ENCODE measurements at regions not wholly inside any gene's neighbourhood (a gene's known extent, or its start where the extent isn't known, plus 50 kb on each side); places are given as distances from the start of the nearest gene placed in this dataset.

DNA sequence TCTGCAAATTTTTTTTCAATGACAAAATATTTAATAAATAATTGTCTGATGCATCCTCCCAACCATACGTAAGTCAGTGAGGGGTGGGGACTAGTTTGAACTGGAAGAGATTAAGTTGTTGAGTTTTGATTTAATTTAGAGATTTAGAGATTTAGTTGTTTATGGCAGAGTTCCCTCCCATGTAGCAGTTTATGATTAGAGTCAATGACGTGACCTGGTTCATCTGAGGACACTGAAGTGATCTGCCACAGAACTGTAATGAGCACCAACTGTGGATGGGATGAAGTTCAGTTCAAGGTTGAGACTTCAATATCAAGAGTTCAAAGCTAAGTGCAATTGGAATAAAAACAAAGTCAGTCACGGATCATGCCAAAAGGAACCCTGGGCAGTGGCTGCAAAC lies 609.3 kb downstream of the NOVA1 start:
- no peak for DNase-seq (ENCODE audit: low spot score)

DNA sequence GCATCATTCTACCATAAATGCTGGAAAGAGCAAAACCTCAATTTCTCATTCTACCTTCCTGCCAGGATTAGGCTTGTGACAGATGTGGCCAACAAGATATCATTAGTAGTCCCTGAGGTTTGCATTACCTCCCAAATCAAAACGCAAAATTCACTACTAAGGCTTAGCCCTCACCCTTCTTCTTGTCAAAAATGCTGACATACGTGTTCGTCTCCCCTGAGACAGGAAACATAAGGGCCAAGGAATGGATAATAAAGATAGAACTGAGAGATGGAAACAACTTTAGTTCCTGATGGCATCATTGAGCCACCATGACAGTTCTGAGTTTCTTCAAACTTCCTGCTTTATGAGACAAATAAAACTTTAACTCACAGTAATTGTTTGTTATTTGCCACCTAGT lies 642.1 kb downstream of the NOVA1 start:
- no peak for DNase-seq (ENCODE audit: low spot score)

DNA sequence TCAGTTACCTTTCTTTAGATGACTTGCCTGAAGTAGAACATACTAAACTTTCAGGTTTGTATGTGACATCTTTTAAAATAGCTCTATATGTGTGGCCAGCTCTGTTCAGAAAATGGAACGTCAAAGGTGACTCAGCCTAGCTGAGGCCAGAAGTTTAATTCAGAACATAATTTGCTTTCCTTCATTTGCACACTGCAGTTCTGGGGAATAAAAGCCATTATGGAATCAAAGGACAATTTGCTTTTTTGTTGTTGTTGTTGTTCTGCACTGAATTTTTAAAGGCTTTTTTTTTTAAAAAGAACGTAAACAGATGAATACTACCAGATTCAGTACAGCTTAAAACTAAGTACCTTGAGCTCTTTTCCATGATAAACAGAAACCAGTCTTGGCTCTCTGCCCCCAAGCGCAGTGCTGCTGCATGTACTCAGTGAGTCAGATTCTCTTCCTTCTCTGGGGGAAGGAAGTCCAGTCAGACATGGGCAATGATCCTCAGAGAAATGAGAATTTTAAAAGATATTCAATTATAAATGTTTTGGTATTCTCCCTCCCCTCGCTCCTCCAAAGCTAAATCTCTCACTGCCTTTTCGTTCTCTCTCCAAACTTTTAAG lies 644.2 kb downstream of the NOVA1 start:
- DNase-seq (ENCODE audit: low spot score), result no peak

DNA sequence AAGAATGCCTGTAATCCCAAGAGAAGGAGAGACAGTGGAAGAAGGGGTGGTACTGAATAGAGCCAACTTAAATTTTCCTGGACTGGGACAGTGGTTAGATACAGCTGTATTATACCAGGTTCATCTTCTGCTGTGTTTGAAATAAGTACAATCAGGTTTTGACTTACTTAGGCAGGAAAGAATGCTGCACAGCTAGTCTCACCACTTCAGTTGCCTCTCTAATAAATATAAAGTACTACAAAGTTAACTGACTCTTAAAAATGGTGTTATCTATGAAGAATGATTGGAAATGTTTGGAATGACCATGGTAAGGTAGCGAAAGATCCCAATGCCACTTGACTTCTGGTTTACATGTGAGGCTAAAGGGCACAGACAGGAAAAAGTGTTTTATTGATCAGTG lies 652.1 kb downstream of the NOVA1 start:
- no peak for DNase-seq (ENCODE audit: low spot score)

DNA sequence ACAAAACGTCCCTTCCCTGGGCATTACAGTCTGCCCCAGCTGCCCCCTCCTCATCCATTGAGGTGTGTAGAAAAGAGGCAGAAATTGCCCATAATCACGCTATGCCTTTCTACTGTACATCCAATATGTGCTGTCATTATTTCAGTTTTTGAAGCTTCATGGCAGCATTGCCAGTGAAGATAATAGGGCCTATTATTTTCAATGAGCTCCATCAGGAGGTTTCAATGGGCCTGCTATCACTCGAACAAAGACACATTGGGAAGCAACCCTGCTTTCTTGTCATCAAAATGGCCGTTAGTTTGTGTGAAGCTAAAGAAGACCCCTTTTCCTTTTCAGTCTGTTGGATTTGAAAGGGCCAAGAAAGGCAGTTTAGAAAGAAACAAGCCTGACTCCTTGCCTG lies 653.8 kb downstream of the NOVA1 start:
- DNase-seq (ENCODE audit: low spot score), result no peak

DNA sequence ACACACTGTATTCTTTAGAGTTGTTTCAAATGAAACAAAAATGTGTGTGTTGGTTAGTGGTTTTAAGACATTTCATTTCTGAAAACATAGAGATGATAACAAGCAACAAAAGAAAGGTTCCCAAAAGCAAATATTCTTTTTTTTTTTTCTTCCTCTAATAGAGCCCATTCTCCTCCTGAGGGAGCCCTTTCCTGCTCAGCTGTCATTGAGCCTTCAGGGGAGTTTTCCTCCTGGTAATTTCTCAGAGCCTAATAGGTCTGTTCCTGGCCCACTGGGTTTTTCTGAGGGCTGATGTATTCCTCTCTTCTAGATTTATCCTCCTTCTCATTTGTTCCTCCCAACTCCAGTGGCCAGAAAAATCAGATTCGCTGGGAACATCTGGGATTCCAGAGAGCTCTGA lies 654.5 kb downstream of the NOVA1 start:
- no peak for DNase-seq (ENCODE audit: low spot score)

DNA sequence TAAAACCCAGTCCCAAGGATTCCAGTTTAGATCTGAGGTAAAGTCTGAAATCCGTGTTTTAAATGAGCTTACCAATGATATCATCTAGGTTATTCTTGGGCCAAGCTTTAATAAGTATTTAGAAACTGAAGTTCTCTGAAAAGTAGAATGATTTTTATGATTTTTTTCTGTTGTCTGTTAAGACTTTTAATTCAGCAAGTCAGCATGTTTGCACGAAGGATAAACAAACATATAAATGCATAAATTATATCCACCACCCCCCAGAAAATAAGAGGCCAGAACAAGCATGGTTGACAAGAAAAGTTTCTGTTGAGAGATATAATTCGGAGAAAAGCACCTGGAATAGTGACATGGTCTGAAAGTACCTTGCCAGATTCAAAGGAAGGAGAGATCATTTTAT lies 655.7 kb downstream of the NOVA1 start:
- DNase-seq (ENCODE audit: low spot score), result no peak

DNA sequence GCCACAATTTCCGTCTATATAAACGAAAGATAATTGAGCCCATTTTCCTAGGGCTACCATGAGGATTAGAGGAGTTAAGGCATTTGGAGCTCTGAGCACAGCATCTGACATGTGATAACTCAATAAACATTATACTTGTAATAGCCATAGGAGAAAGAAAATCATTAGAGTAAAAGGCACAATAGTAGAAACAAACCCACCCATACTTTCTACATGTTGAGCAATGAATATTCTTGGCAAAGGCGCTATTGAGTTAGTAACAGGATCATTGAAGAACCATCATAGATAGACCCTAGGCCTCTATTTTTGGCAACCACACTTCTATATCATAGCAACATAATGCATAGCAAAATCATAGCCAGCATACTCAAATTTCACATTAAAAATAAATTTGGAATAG lies 664.1 kb downstream of the NOVA1 start:
- no peak for DNase-seq (ENCODE audit: low spot score)

DNA sequence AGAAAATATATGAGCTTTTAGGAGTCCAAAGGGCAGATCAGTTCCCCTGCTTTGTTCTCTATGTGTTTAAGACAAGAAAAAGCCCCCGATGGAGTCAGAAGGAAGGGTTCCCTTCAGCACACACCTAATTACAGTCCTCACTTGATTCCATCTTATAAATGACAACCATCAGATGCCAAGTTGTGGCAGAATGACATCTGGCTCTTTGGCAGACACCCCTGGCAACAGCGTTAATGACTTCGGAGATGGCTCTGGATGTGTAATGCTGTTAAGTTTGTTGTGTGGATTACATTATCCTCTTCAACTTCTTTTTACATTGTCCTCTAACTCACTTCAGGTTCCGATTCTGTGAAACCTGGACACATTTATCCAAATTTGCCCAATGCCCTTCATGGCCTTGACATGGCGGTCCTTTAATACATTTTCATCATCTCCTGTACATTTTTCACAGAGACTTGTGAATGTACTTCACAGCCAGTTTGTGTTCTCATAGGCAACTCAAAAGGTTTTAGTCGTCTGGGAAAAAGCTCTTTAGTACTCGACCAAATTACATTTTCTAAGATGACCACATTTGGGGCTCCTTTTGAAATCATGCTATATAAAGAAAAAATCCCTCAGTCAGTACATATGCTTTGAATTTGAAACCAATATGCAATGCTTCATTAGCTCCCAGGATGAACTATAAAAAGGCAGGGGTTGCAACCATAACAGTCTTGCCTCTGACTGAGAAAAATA lies 667.8 kb downstream of the NOVA1 start:
- no peak for DNase-seq (ENCODE audit: low spot score)

DNA sequence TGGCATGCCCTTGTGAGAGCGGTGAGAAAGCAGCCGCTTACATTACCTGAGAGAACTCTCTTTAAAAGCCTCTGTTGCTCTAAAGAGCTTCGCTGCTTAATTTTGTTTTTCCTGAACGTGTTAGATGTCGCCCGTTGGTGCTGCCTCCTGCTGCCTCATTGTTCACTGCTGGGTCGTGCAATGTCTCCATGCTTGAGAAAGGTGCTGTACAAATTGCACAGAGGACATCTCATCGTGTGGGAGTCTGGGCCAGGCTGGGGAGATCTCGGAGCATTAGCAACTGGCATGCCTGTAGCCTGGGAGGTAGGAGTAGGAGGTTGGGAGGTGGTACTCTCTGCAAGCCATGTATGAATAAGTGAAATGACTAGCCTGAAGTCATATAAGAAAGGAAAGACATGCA lies 686.0 kb downstream of the NOVA1 start:
- no peak for DNase-seq (ENCODE audit: low spot score)

DNA sequence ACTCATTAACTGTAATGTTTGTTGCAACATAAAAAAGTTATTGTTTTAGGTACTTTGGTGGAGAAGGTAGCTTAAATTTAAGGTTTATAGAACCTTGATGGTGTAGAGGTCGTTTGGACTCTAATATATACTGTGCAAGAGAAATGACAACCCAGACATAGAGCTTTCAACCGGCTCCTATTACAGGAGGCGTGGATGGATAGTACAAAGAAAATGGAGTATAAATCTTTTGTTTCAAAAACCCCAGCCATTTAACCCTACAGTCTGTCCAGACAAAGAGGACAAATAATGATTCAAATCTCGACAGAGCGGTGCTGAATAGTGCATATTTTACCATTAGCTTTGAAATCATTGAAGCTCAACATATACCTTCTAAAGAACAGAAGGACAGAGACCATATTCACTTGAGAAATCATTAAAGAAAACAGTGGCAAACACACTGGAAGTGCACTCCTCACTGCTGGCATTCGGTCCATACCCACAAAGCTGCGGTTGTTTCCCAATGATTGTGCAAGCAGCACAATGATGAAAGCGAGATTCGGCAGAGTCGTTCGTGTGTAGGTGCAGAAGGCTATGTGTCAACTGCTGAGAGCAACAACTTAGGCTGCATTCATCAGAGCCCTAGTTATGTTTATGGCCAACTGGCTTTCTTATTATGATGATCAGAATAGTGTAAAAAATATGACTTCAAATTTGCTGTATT lies 688.6 kb downstream of the NOVA1 start:
- DNase-seq (ENCODE audit: low spot score), result no peak

DNA sequence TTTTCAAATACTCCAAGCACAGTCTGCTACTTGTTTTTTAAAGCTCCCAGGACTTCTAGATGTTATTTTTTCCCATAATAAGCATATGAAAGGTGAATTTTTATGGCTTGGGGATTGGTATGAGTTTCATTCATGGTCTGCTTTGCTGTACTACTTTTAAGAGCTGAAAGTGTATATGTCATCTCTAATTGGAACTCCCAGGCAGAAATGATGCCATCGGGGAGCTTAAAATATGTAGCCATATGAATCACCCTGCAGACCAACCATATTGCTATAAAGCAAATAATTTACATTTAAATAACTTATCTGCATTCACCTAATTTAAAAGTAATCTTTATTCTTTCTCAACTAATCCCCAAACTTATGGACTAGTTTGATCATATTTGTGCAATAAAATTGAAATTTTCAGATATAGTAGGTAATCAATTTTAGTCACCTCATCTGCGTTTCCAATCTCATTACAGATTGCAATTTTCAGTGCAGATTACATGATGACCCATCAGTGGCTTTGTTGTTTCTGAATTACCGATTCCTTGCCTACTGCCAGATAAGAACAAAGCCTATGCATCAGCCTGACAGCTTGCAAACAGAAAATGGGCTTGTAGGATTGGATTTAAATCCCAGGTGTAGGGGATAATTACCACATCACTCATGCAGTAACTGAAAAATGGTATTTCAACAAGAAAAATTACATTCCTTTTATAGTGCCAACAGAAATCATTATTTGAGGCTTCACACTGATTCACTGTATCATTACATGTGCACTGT lies 689.4 kb downstream of the NOVA1 start:
- no peak for DNase-seq (ENCODE audit: low spot score)

DNA sequence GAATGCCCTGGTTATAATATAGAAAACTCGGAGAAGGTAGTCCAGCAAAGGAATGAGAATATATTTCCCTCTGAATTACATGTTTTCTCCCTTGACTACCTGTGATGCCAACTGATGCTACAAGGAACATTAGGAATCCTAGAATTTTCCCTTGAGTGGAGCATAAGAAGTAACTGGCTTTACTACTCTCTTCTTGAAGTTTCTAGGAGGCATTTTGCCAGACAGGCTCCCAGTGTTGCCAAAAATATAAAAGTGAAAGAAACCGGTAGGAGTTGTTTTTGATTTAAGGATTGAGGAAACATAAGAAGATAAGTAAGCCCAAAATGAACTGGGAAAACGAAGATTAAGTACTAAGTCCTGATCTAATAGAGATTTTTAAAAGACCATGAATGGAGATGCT lies 693.4 kb downstream of the NOVA1 start:
- no peak for DNase-seq (ENCODE audit: low spot score)

DNA sequence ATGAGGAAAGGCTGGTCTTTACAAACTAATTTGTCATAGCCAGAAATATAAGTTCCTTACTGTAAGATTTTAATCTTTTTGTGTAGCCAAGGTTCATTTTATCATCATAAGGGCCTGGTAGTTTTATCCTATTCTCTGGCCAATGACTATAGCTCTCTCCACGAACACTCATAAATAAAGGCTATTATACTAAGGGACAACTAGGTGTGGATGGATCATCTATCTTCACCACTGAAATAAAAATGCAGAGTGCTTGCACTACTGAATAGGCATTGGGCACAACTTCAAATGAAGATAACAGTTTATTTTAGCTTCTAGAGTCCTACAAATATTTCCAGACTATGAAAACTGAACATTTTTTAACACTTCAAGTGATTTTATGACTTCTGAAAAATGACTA lies 698.6 kb downstream of the NOVA1 start:
- no peak for DNase-seq (ENCODE audit: low spot score)

DNA sequence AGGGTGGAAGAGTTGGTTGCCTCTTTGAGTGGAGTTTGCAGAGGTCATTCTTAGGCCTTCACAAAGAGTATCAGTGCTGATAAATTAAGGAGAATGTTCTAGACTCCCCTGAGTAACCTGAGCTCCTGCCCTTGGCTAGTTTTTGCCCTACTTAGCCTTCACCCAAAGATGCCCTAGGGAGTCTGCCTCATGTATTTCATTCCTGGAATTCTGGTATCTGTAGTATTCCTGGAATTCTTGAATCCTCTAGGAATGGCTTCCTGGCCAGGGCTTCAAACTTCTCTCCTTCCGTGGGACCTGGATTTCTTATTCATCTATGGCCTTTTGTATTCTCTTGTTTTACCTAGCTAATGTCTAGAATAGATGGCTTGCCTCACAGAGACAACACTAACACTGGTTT lies 701.1 kb downstream of the NOVA1 start:
- no peak for DNase-seq (ENCODE audit: low spot score)

DNA sequence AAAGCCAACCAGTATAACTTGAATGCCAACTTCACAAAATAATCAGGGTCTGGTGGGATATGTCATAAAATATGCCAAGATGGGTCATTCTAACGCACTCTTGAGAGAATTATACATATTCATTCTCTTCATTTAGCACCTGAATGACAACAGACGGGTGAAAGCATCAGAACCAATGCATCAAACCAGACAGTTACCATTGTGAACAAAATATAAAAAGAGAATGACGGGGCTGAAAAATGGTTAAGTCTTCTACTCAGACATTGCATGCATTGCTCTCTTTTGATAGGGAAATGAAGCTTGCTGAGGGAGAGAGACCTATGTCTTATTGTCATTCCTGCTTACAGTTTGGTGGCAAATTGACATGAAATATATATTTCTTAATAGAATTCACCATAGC lies 702.1 kb downstream of the NOVA1 start:
- no peak for DNase-seq (ENCODE audit: low spot score)

DNA sequence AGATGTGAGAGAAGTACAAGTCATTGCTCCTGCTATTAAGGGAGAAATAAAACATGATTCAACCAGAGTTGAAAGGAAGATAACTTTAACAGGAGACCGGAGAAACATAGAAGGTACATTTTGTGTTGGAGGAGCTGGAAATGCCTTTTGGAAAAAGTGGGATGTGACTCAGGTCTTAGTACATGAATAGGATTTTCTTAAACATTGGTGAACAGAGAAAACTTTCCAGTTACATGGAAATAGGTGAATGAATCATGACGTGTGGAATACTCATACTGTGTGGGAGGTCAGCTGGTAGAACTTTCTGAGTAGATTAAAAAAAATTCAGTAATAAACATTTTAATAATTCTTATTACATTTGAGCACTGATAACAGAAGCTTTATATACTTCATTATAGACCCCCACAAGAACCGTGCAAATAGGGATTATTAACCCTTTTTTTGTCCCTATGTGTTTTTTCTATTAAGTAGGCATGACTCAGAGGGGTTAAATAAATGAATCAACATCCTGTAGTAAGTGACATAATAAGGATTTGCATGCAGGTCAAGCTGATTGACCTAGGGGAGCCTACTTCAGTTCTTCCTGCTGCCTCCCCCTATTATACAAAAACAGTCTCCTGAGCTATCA lies 710.5 kb downstream of the NOVA1 start:
- no peak for DNase-seq (ENCODE audit: low spot score)

DNA sequence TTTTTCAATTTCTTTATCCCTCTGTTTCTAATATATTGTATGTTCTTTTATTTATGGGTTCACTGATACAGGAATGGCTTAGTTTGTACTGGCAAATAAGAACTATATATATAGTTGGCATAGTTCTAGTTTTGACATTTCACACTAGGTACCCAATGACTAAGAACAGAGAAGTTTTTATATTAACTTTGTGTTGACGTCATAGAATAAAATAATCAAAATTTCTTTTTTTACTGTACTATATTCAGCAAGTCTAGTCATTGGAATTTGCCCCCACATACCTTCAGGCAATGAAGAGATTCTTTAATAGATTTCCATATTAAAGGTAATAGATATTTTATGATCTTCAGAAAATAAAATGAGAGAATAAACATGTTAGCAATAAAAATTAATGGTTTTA lies 713.2 kb downstream of the NOVA1 start:
- DNase-seq (ENCODE audit: low spot score), result no peak

DNA sequence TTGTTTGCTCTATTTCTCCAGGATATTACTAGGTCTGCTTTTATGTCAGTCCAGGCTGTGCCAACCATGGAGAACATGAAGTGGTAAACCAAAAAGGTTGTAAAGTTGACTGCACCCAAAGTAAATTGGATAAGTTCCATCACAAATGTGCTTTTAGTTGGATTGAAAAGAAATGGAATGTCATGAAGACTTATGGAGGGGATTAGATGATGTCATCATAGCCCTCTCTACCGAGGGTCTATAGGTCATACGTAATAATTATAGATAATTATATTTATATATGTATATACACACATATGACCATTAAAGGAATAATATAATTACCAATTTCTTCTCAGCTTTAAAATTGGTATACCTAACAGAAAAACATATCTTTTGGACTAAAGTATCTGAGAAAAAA lies 714.9 kb downstream of the NOVA1 start:
- no peak for DNase-seq (ENCODE audit: low spot score)

DNA sequence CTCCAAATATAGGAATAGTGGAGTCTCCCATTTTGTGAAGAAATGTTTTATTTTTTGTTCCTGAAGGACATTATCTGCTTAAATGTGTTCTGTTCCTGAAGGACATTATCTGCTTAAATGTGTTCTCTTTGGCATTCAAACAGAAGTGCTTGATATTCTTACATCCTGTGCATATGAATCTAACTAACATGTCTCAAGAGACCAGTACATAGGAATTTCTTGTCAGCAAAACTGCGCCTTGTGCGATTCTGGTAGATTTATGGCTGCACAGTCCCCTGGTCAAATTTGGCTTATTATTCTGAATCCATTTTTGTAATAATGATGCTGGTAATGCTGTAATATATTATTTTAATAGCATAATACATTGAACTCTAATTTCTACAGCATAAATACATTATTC lies 722.4 kb downstream of the NOVA1 start:
- DNase-seq (ENCODE audit: low spot score), result no peak

DNA sequence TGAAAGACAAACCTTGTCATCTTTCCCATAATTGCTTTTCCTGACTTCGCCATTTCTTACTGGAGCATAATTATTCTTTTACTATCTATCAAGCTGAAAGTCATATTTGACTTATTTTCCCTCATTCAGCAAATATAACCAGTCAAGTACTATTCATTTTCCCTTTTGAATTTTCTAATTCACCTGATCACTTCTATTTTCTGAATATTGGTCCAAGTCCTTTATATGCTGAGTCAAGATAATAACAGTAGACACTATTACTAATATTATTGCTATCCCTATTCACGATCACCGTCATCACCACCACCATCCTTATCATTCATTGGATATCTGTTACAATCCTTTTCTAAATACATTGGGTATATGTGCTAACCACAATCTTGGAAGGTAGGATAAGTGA lies 728.0 kb downstream of the NOVA1 start:
- no peak for DNase-seq (ENCODE audit: low spot score)

DNA sequence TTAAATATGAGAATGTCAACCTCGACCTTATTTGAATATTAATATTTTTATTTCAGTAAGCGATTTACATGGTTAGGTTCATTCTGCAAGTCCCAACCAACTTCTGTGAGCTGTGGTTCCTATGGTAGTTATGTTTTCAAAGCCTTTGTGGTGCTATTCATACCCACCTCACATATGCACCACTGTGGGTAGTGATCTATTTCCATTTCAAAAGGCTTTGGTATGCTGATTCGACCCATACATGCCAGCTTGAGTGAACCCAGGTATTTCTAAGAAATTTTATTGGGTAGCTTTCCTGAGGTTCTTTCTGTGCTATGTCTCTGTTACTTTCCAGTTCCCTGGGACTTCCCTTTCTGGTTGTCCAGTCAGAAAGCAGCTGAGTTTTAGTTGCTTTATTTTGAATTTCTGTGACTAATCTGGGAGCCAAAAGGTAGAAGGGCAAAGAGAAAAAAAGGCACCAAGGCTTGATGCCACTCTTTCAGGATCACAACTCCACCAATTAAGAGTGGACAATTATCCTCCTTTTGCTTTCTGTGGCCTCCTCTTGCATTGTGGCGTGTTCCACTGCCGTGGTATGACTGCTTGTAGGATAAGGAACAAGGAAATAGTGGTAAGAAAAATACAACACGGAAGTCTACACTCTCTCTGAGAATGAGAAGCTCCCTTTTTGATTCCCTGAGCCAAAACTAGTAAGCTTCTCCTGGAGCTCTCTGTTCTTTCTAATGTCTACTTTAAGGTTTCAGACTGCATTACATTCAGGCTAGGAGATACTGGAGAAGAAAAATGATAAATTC lies 729.1 kb downstream of the NOVA1 start:
- DNase-seq (ENCODE audit: low spot score), result no peak

All from AG20443 (cell line).